Urothelium cell line (cell line): ENCODE measurements at regions not wholly inside any gene's neighbourhood (a gene's known extent, or its start where the extent isn't known, plus 50 kb on each side); places are given as distances from the start of the nearest gene placed in this dataset.
"Not testable (repeated sequence)": the region's sequence is repeated elsewhere in the genome, so short reads cannot be mapped to it uniquely, and the experiment has no call there.

ENCODE experiments used
- DNase-seq: peaks from one replicate; pipeline ENCODE4 v3.0.0; 2011; ENCODE audit warnings: low spot score, mixed read lengths
- FAIRE-seq: peaks from 2 replicates; lab custom pipeline; 2011; peaks lifted over from hg19 to GRCh38; lab: Jason Lieb, UNC

GRCh38 chr11:37843603-37844002 lies 1245.6 kb upstream of the RAG2 start:
- no peak for FAIRE-seq
- DNase-seq = no peak

DNA sequence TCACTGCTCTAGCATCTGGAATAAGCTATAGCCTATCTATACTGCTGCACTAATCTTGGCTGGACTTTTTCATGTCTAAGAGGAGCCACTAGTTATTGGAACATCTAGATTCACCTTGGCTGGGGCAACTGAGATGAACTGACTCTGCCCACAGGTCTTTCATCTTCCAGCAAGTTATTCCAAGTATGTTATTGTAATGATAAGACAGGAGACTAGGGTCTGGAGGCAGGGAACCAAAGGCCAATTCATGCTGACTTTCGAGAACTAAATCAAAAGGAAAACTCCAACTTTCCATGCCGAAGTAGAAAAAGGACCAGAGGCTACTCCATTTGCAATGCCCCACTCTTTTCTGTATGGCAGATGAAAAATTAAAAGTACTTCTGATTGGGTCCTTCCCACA lies 1243.0 kb upstream of the RAG2 start:
- no peak for FAIRE-seq
- no peak for DNase-seq

DNA sequence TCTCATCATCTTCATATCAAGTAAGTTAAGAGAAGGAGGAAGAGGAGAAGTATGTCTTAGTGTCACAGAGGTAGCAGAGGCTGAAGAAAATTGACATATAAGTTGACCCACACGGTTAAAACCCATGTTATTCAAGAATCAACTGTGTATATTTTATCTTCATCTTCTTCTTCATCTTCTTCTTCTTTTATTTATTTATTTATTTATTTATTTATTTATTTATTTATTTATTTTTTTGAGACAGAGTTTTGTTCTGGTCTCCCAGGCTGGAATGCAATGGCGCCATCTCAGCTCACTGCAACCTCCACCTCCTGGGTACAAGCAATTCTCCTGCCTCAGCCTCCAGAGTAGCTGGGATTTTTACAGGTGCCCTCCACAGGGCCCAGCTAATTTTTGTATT lies 1242.3 kb upstream of the RAG2 start:
- not testable (repeated sequence) for DNase-seq, FAIRE-seq

GRCh38 chr11:37830529-37830928 lies 1232.5 kb upstream of the RAG2 start:
- DNase-seq (no peak), FAIRE-seq (no peak)

GRCh38 chr11:37817727-37818270 lies 1219.8 kb upstream of the RAG2 start:
- FAIRE-seq = no peak
- no peak for DNase-seq

GRCh38 chr11:37812281-37812880 lies 1214.3 kb upstream of the RAG2 start:
- DNase-seq = no peak
- FAIRE-seq = no peak

GRCh38 chr11:37811349-37811748 lies 1213.3 kb upstream of the RAG2 start:
- FAIRE-seq (no peak), DNase-seq (no peak)

DNA sequence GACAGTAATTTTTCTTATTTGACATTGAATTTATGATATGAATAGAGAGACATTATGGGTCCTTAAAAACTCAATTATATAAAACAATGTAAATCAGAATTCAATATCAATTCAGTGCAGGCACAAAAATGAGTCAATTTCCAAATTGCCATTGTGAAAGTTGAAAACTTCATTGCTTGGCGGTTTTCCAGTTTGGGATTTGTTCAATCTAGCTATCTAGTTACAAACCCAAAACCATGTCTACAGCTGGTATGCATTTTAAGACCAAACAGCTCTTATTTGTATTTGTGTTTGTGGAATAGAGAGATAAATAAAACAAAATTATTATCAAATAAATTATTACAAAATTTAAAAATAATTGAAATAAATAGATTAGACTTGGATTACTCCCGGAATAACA lies 1206.6 kb upstream of the RAG2 start:
- no peak for DNase-seq
- FAIRE-seq = no peak

- DNase-seq (peak; percentile 8), FAIRE-seq (no peak)
Measured at GRCh38 chr11:37788141-37788877, 1190.3 kb upstream of the RAG2 start.

- FAIRE-seq = no peak
- peak; percentile 5 for DNase-seq
Measured at GRCh38 chr11:37786214-37786755, 1188.2 kb upstream of the RAG2 start.

DNA sequence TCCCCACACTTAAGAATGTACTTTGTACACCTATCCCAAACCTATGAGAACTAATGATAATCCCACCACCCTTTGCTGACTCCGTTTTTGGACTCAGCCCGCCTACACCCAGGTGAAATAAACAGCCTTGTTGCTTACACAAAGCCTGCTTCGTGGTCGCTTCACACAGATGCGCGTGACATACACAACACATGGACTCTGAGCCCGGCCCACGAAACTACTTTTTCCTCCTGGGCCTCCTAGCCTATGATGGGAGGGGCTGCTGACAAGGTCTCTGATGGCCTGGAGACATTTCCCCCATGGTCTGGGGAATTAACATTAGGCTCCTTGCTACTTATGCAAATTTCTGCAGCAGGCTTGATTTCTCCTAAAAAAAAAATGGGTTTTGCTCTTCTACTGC lies 1176.4 kb upstream of the RAG2 start:
- no peak for DNase-seq
- FAIRE-seq = no peak

- FAIRE-seq (no peak), DNase-seq (no peak)
Measured at GRCh38 chr11:37770145-37770544, 1172.1 kb upstream of the RAG2 start.

DNA sequence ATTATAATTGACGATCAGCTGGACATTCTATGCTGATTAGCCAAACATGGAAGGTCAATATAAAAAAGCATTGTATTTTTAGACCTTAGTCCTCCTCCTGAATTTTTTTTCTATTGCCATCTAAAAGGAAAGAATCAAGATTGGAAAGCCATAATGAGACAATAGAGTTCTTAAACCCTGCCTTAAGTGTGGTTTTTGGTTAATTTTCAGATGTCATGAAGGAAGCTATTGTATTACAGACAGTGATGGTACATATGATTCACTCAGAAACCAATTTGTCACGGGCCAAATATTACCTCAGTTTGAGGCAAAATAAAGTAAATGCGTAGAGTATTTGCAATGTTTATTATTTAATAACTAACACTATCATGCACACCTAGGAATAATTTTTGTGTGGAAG lies 1164.0 kb upstream of the RAG2 start:
- FAIRE-seq = no peak
- DNase-seq = no peak

DNA sequence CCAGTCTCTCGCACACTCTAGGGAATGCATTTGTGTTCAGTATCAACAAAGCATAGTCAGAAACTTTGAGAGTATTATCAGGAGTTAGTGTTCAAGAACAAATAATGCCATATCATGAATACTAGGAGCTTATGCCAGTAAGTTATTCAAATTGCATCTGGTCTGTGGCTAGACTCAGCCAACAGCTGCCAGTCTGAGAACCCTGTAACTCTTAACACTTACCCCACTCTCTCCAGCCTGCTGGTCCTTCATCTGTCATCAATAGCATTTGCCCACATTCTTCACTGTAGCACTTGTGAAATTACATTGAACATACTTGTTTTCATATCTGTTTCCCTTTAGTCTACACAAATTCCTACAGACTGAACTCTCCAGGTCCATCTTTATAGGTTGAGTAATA lies 1157.5 kb upstream of the RAG2 start:
- FAIRE-seq (no peak), DNase-seq (no peak)

DNA sequence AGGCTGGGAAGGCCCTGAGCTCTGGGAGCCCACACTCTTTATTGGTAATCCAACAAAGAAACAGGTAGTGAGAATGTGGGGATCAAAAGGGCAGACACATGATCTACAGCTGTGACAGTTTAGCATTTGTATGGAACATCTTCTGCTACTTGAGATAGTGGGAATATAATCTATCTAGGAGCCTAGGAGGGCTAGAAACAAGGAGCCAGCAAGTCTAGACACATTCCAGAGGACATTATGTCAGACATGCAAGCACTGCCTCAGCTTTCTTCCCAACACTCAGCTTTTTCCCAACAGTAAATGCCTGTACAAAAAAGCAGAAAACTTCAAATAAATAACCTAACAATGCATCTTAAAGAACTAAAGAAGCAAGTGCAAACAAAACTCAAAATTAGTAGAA lies 1150.6 kb upstream of the RAG2 start:
- DNase-seq = no peak

GRCh38 chr11:37747121-37747520 lies 1149.1 kb upstream of the RAG2 start:
- no peak for FAIRE-seq
- no peak for DNase-seq

More for the DNA sequence above, 1150.6 kb upstream of the RAG2 start:
- FAIRE-seq = no peak

GRCh38 chr11:37727371-37727770 lies 1129.3 kb upstream of the RAG2 start:
- DNase-seq (no peak), FAIRE-seq (no peak)

DNA sequence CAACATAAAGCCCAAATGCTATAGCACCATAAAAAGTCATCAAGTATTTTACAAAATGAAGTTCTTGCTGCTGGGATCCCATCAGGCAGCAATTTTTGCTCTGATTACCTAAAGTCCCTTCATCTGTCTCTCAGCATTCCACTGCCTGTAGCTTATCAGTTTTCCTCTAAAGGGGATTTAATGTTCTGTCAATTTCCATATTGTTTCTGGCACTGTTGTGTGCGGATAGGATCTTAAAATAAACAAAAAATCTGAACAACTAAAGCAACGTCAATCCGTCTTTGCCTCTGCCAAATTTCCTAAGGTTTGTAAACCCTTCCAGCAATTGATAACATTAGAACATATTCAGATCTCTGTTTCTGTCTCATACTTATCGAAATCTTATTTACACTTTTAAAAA lies 1126.3 kb upstream of the RAG2 start:
- FAIRE-seq = no peak

GRCh38 chr11:37721485-37721884 lies 1123.4 kb upstream of the RAG2 start:
- DNase-seq = no peak

More for the DNA sequence above, 1126.3 kb upstream of the RAG2 start:
- no peak for DNase-seq

DNA sequence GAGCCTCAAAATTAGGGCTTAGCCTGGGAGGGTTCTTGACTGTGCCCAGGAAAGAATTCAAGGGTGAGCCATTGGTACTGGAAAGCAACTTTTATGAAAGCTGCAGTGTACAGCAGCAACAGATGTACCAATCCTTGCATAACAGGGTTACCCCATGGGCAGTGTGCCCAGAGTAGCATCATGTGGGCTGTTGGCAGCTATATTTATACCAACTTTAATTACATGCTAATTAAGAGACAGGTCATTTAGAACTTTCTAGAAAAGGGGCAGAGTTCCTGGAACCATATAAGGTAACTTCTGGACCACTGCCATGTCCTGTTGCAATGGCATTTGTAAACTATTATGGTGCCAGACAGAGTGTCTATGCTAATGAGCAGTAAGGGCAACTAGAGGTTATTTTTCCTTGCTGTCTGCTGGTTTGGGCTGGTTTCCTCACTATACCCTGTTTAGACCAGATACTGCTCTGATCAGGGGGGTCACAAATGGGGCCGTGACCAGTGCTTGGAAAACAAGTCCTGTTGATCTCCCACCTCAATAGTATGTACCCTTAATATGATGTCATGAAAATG lies 1120.5 kb upstream of the RAG2 start:
- FAIRE-seq (no peak), DNase-seq (no peak)

More at GRCh38 chr11:37721485-37721884, 1123.4 kb upstream of the RAG2 start:
- no peak for FAIRE-seq

DNA sequence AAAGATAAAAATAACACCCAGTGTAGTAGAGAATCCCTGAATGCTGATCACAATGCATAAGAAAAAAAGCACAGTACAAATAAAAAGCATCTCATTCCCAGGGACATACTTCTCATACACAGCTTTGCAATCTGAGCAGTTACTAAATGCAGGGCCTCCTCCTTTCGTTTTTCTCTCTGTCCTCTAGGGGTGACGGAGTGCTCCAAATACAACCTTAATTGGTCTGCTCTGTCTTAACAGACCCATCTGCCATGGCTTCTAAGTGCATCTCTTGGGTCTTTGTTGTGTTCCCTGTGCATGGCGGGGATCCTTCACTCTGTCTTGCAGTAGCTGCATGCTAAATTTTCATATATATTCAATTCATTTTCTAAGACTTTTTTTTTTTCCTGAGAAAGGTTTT lies 1114.2 kb upstream of the RAG2 start:
- FAIRE-seq = no peak
- DNase-seq = no peak

GRCh38 chr11:37710031-37710430 lies 1112.0 kb upstream of the RAG2 start:
- FAIRE-seq (no peak), DNase-seq (no peak)
